OCI-M1 (cell line): ENCODE measurements at regions not wholly inside any gene's neighbourhood (a gene's known extent, or its start where the extent isn't known, plus 50 kb on each side); places are given as distances from the start of the nearest gene placed in this dataset.
A peak's percentile ranks its signal among the peaks of the same experiment; 100 is the strongest.

Experiments used
- DNase-seq: peaks from one replicate; lab custom pipeline; 2025; lab: John Stamatoyannopoulos, UW

DNA sequence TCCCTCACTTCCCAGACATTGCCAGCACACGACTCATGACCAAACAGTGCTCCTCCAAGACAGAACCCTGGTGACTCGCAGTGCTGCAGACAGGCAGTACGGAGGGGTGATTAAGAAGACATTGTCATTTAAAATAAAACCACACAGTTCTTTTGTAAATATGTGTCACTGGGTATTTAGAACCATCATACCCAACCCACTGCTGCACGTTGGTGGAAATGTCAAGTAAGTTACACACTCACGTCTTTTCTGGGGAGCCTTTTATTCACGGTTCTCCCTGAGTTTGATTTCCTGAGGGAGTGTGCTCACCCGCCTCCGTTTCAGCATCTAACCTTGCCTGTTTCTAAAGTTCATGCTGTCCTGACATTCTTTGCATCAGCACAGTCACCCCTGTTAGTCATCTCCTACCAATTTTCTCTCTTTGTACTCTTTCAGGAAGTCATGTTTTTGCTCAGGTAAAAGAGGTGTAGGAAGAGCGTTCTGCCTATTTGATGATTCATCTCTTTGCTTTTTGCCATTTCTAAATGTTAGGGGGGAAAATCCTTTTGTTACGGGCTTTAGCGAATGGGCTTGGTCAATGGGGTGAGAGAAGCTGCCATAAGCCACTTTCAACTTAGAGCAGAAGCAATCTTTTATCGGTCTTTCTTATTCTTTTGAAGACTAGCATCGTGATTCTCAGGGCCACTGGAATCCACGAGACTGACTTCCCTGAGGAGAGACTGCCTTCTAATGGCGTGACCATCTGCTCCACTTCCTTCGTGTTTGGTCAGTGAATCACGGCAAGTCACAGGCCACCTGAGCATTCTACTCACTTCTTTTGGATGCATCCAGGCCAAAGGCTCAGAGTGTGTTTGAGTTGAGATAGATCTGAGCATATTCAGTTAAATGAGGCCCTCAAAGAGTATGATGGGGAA lies 512.8 kb upstream of the JARID2 start:
- DNase-seq, result no peak

GRCh38 chr6:14734052-14734415 lies 511.8 kb upstream of the JARID2 start:
- peak; percentile 91 for DNase-seq

GRCh38 chr6:14734416-14735340 lies 511.2 kb upstream of the JARID2 start:
- peak; percentile 98 for DNase-seq

- no peak for DNase-seq
These were observed 509.8 kb upstream of the JARID2 start for GRCh38 chr6:14735956-14736486.

- DNase-seq, result no peak
These were observed 509.3 kb upstream of the JARID2 start for GRCh38 chr6:14736554-14736953.

- no peak for DNase-seq
These were observed 507.4 kb upstream of the JARID2 start for GRCh38 chr6:14738497-14738896.

DNA sequence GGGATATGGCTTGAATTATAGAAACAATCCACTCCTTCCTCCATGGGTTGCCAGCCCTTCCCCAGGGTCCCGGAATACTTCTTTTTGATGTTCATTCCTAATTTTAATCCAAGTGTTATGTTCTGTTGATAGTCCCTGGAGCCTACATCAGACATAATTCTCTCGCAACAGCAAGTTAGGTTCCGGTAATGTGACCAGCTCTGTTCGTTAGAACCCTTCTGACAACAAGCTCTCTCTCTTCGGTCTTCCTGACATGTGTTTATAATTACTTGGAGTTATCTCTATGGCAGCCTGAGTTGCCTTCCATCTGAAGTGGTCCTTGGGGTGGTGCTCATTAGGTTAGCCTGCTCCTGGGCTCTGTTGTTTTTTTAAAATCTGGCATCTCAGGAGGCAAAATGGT lies 506.9 kb upstream of the JARID2 start:
- DNase-seq, result no peak

GRCh38 chr6:14739827-14740226 lies 506.0 kb upstream of the JARID2 start:
- DNase-seq, result no peak

GRCh38 chr6:14742171-14742570 lies 503.7 kb upstream of the JARID2 start:
- DNase-seq, result no peak

GRCh38 chr6:14742680-14743079 lies 503.2 kb upstream of the JARID2 start:
- DNase-seq, result no peak

DNA sequence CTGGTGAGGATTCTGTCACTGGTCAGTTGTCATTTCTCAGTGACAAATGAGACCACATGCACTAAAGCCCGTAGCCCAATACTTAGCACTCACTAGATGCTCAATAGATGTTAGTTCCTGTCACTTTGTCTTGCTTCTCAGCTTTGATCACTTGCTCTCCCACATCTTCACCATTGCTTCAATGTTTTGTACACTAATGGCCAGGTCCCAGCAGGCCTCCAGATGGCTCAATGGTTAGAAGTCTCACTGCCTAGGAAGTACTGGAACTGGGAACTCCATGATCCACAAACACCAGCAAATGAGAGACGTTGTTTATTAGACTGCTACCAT lies 502.8 kb upstream of the JARID2 start:
- no peak for DNase-seq

GRCh38 chr6:14743474-14744211 lies 502.2 kb upstream of the JARID2 start:
- DNase-seq, result peak; percentile 61

DNA sequence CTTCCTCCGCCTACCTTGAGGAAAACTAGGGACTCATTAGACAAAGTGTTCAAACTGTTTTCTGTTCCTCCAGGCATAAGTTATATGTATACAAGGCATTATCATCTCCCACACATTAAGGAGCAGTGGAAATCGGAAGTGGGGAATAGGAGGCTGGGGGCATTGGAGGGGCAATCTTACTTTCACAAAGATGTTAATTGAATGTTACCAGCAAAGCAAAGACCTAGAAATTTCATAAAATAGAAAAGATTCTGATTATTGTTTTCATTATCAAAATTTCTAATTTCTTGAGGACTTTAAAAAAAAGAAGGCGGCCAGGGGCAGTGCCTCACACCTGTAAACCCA lies 501.7 kb upstream of the JARID2 start:
- no peak for DNase-seq

DNA sequence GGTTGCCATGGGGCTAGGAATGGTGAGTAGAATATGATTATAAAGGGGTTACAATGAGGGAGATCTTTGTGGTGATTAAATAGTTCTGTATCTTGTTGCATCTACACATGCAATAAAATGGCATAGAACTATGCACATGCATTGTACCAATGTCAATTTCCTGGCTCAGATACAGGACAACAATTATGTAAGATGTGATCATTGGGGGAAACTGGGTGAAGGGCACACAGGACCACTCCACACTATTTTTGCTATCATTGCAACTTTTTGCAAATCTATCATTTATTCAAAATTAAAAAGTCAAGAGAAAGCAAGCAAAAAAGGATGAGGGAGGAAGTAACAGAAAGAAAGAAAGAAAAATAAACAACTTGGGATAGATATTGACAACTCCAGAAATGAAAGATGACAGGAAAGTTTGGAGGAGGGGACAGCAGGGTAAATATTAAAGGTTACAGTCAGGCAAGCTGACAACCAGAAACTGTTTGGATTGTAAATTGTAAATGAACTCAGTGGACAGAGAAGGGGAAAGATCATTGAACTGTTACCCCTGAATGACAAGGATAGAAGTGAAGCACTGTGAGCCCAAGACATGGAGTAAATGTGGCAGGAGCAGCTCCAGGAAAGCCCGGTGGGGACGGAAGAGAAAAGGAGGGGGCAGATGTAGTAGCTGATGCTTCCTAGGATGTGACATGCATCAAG lies 499.6 kb upstream of the JARID2 start:
- no peak for DNase-seq

DNA sequence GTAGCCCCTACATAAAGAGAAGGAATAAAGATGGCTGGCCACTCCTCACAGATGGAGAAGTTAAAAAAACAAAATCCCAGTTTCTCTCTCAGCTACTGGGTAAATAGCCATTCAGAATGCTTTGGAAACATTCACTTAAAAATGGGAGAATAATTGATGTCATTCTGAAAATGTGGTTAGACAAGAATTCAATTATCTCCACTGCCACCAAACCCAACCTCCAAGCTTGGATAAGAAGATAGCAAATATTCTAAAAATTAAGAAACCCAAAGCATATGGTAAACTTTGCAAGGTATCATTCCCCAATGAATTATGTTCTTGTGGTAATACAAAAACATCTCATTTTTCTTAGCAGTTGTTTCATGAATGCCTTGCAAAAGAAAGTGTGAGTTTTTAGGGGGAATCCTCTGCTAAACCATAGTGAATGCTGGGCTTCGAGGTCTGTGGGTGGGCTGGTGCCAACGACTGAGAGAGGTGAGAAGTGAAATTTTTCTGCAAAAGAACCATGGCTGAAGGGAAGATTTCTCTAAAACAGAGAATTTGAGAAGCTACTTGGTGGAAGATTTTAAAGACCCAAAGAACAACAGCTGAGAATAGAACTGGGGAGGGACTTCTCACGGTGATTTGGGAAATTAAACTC lies 497.9 kb upstream of the JARID2 start:
- peak; percentile 43 for DNase-seq

- no peak for DNase-seq
These were observed 497.2 kb upstream of the JARID2 start for GRCh38 chr6:14748679-14749078.

DNA sequence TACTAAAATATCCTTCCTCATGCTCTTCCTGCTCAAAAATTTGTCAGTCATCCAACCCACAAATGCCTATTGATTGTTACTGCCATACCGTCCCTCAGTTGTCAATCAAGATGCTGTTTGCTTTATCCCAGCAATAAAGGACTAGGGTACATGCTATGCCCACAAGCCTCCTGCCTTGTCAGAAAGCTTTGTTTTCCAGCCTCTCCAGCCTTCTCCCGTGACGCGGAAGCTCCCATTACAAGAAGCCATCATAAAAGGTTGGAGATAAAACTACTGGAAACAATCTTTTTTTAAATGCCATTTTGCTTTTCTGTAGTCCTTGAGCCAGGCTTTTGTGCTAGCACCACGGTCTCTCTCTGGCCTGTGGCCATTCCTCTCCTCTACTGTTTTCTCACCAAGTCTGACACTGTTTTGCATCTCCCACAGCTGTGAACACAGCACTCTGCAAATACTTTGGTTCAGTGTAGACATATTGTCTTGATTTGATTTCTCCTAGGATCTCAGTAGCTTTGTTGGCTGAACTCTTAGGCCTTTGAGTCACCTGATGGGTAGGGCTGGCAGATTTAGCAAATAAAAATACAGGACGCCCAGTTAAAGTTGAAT lies 495.7 kb upstream of the JARID2 start:
- DNase-seq, result no peak

GRCh38 chr6:14751645-14752175 lies 494.2 kb upstream of the JARID2 start:
- no peak for DNase-seq

- DNase-seq, result no peak
These were observed 490.9 kb upstream of the JARID2 start for GRCh38 chr6:14754751-14755513.

DNA sequence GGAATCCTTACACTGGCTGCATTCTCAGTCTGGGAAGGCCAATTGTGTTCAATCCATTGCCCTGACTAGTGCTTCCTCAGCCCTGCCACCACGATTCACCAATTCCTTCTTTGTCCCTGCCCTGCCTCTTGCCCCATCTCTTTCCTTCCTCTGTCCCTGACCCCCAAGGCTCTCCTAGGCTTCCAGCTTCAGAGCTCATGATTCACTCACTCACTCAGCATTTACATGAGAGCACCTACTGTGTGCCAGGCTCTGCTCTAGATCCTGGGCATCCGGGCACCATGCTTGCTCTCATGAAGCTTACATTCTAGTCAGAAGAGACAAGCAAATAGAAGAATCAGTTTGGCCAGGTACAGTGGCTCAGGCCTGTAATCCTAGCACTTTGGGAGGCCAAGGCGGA lies 489.5 kb upstream of the JARID2 start:
- DNase-seq, result no peak
